ENCODE measurements at regions not wholly inside any gene's neighbourhood (a gene's known extent, or its start where the extent isn't known, plus 50 kb on each side); places are given as distances from the start of the nearest gene placed in this dataset.

- Histone ChIP-seq H3K9ac (ENCODE audit: control insufficient read depth, extremely low read depth, insufficient read depth, low read length) (no peak overlapping the region), H3K4me1 (ENCODE audit: control insufficient read depth, extremely low read depth, insufficient read depth, low read length) (peaks cover 2% of the 10 kb centered on the region), H3K9me1 (ENCODE audit: control insufficient read depth, extremely low read depth, insufficient read depth, low read length) (no peaks in the 10 kb centered on the region), H2AFZ (ENCODE audit: control insufficient read depth, low read length) (no peak overlapping the region), H3K4me3 (ENCODE audit: control insufficient read depth in 2 of 3, extremely low read depth in 1 of 3, insufficient read depth in 2 of 3, low read depth in 1 of 3, low read length in 3 of 3) (no peak overlapping the region), H3K27ac (ENCODE audit: control insufficient read depth, insufficient read depth, low read length) (no peak overlapping the region), H4K20me1 (ENCODE audit: control insufficient read depth, extremely low read depth, insufficient read depth, low read length) (no peaks in the 10 kb centered on the region), H3K9me3 (ENCODE audit: control insufficient read depth, low read depth, low read length) (no peaks in the 10 kb centered on the region), H3K4me2 (ENCODE audit: control insufficient read depth, extremely low read depth, insufficient read depth, low read depth, low read length) (no peak overlapping the region), H3K27me3 (ENCODE audit: control insufficient read depth, extremely low read depth, insufficient read depth, low read length) (peaks cover 7% of the 10 kb centered on the region), H3K36me3 (ENCODE audit: control insufficient read depth in 2 of 2, extremely low read depth in 1 of 2, insufficient read depth in 2 of 2, low read length in 2 of 2) (no peaks in the 10 kb centered on the region), H3K79me2 (ENCODE audit: control insufficient read depth, insufficient read depth, low read length) (no peaks in the 10 kb centered on the region)
- TF ChIP-seq CTCF (optimal IDR thresholded peaks at IDR 0.05 in 1 of 3, IDR thresholded peaks at IDR 0.05 in 1 of 3, conservative IDR thresholded peaks at IDR 0.05 in 1 of 3; ENCODE audit: extremely low read depth in 1 of 3, insufficient read depth in 2 of 3, low read length in 3 of 3) (no peak), EZH2 (IDR thresholded peaks at IDR 0.05; ENCODE audit: low read length) (no peak)
- DNase-seq (ENCODE audit: low read depth, low spot score) (no peak), FAIRE-seq (no peak)
- dilution Hi-C loops (cut with MboI; ENCODE audit: extremely low pct_ligation_motif_present, low sequenced_read_pairs), result no loop called here
Measured at GRCh38 chr12:131620520-131620919, 90.4 kb upstream of the SFSWAP start.

GRCh38 chr12:131620946-131621681 lies 89.8 kb upstream of the SFSWAP start:
- no peak for TF ChIP-seq EZH2 (IDR thresholded peaks at IDR 0.05; ENCODE audit: low read length)
- TF ChIP-seq CTCF (optimal IDR thresholded peaks at IDR 0.05 in 1 of 3, IDR thresholded peaks at IDR 0.05 in 1 of 3, conservative IDR thresholded peaks at IDR 0.05 in 1 of 3; ENCODE audit: extremely low read depth in 1 of 3, insufficient read depth in 2 of 3, low read length in 3 of 3), result no peak
- peaks cover 3% of the 10 kb centered on the region for H3K27me3 ChIP-seq (ENCODE audit: control insufficient read depth, extremely low read depth, insufficient read depth, low read length)
- H2AFZ ChIP-seq (ENCODE audit: control insufficient read depth, low read length), result no peak overlapping the region
- no peak for DNase-seq (ENCODE audit: low read depth, low spot score)
- FAIRE-seq, result no peak
- H4K20me1 ChIP-seq (ENCODE audit: control insufficient read depth, extremely low read depth, insufficient read depth, low read length), result no peaks in the 10 kb centered on the region
- no peak overlapping the region for H3K27ac ChIP-seq (ENCODE audit: control insufficient read depth, insufficient read depth, low read length)
- no peak overlapping the region for H3K4me2 ChIP-seq (ENCODE audit: control insufficient read depth, extremely low read depth, insufficient read depth, low read depth, low read length)
- no peak overlapping the region for H3K9ac ChIP-seq (ENCODE audit: control insufficient read depth, extremely low read depth, insufficient read depth, low read length)
- peaks cover 2% of the 10 kb centered on the region for H3K4me1 ChIP-seq (ENCODE audit: control insufficient read depth, extremely low read depth, insufficient read depth, low read length)
- dilution Hi-C loops (cut with MboI; ENCODE audit: extremely low pct_ligation_motif_present, low sequenced_read_pairs), result no loop called here
- H3K79me2 ChIP-seq (ENCODE audit: control insufficient read depth, insufficient read depth, low read length), result no peaks in the 10 kb centered on the region
- no peaks in the 10 kb centered on the region for H3K9me1 ChIP-seq (ENCODE audit: control insufficient read depth, extremely low read depth, insufficient read depth, low read length)
- no peaks in the 10 kb centered on the region for H3K36me3 ChIP-seq (ENCODE audit: control insufficient read depth in 2 of 2, extremely low read depth in 1 of 2, insufficient read depth in 2 of 2, low read length in 2 of 2)
- no peak overlapping the region for H3K4me3 ChIP-seq (ENCODE audit: control insufficient read depth in 2 of 3, extremely low read depth in 1 of 3, insufficient read depth in 2 of 3, low read depth in 1 of 3, low read length in 3 of 3)
- H3K9me3 ChIP-seq (ENCODE audit: control insufficient read depth, low read depth, low read length), result no peaks in the 10 kb centered on the region

Measured in keratinocyte (primary cell).